Activated CD4-positive, alpha-beta memory T cell treated with anti-CD3 and anti-CD28 coated beads for 36 hours (primary cell): ENCODE measurements at regions not wholly inside any gene's neighbourhood (a gene's known extent, or its start where the extent isn't known, plus 50 kb on each side); places are given as distances from the start of the nearest gene placed in this dataset.
"Not testable (repeated sequence)": the region's sequence is repeated elsewhere in the genome, so short reads cannot be mapped to it uniquely, and the experiment has no call there.

Experiments
- CTCF ChIA-PET: fragments of 350-600 bp; sonication (Branson Sonifier 250); formaldehyde crosslinking; loops from one replicate; lab custom pipeline; 2021; ENCODE audit warnings: antibody characterized with exemption, inconsistent platforms; lab: Charles Lee
- POLR2A ChIA-PET: fragments of 350-600 bp; sonication (Branson Sonifier 250); formaldehyde crosslinking; loops from one replicate; lab custom pipeline; 2021; ENCODE audit warnings: antibody characterized with exemption; lab: Charles Lee
- DNase-seq: peaks from one replicate; pipeline ENCODE4 v3.0.0-alpha.2; 2020
- H3K27ac Mint-ChIP-seq: one replicate; pipeline ENCODE4 v1.8.0; 2021; ENCODE audit warnings: mixed read lengths
- H3K27me3 Mint-ChIP-seq: one replicate; pipeline ENCODE4 v1.8.0; 2021; ENCODE audit warnings: mixed read lengths
- H3K36me3 Mint-ChIP-seq: one replicate; pipeline ENCODE4 v1.8.0; 2021; ENCODE audit warnings: mixed read lengths
- H3K4me1 Mint-ChIP-seq: one replicate; pipeline ENCODE4 v1.8.0; 2021; ENCODE audit warnings: low read depth, mixed read lengths
- H3K4me3 Mint-ChIP-seq: one replicate; pipeline ENCODE4 v1.8.0; 2021; ENCODE audit warnings: mild to moderate bottlenecking, mixed read lengths
- H3K9me3 Mint-ChIP-seq: one replicate; pipeline ENCODE4 v1.8.0; 2021; ENCODE audit warnings: mixed read lengths
- intact Hi-C: fragments of 100-400 bp; cut with micrococcal nuclease; formaldehyde crosslinking; loops from one replicate; pipeline ENCODE4 v1.15.1; 2023

DNA sequence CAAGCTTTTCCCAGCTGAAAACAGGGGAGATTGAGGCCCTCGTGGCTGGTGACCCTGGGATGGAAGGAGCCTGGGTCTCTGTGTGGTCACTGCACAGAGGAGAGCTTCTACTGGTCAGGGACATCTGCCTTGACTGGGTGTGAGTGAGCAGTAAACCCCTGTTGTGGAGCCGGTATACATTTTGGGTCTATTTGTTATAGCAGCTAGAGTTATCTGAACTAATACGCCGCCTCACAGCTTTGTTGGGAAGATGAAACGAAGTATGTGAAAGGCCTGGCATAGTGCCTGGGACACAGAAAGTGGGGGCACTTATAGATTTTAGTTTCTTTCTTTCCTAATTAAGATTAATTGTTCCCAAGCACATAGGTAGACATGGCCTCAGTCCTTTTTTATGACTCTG, 72.2 kb upstream of the HPCAL1 start:
- H3K9me3 Mint-ChIP-seq: peaks cover 6% of the 10 kb centered on the region
- POLR2A ChIA-PET: no interaction called here
- CTCF ChIA-PET: interaction anchor here (1.0 to 2.8 kb wide), 5 partner anchors 9 to 205 kb away, joined by 3 to 9 read pairs (median 5); no protein-coding TSS in a partner anchor
- no peaks in the 10 kb centered on the region for H3K27me3 Mint-ChIP-seq
- H3K36me3 Mint-ChIP-seq: no peaks in the 10 kb centered on the region
- DNase-seq: no peak
- H3K27ac Mint-ChIP-seq: no peak overlapping the region
- no peak overlapping the region for H3K4me3 Mint-ChIP-seq
- intact Hi-C loops: no loop called here
- peaks cover 8% of the 10 kb centered on the region for H3K4me1 Mint-ChIP-seq

DNA sequence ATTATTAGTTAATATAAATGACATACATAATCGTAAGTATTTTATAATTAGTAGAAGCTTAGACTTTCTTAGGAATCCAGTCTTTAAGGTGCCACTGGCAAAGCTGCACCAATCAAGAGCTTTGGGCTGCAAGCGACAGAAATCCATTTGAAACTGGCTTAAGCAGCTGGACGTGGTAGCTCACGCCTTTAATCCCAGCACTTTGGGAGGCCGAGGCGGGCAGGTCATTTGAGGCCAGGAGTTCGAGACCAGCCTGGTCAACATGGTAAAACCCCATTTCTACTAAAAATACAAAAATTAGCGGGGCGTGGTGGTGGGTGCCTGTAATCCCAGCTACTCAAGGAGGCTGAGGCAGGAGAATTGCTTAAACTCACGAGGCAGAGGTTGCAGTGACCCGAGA, 71.8 kb upstream of the HPCAL1 start:
- H3K27me3 Mint-ChIP-seq, H3K4me1 Mint-ChIP-seq, DNase-seq, H3K4me3 Mint-ChIP-seq, POLR2A ChIA-PET, intact Hi-C loops, H3K27ac Mint-ChIP-seq, H3K36me3 Mint-ChIP-seq, H3K9me3 Mint-ChIP-seq: not testable (repeated sequence)
- CTCF ChIA-PET: interaction anchor here (1.0 to 2.8 kb wide), 5 partner anchors 8 to 204 kb away, joined by 3 to 8 read pairs (median 3); no protein-coding TSS in a partner anchor

DNA sequence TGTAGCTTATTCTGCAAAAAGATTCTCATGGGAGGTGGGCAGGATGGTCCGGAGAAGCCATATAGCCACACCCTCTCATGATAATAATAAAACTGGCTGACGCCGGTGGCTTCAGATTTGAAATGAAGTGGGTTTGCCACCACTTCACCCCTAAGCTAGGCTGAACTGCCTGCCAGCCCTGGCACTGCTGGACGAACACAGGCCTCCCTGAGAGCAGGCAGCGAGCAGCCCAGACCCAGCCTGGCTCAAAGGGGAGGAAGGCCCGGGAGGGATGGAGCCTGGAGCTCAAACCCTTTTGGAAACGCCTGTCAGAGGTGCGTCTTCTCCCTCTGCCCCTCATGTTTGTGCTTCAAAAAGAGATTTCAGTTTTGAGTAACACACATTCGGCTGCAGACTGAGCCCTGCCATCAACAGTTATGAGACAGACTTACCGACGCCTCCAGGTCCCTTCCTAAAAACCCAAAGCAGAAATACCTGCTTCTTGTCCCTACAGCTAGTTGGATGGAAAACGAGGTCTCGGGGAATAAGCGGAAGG, 71.1 kb upstream of the HPCAL1 start:
- intact Hi-C loops: no loop called here
- H3K36me3 Mint-ChIP-seq: no peaks in the 10 kb centered on the region
- CTCF ChIA-PET: interaction anchor here (1.0 to 2.8 kb wide), 3 partner anchors 107 to 204 kb away, joined by 3 to 8 read pairs (median 3); no protein-coding TSS in a partner anchor
- H3K9me3 Mint-ChIP-seq: peaks cover 6% of the 10 kb centered on the region
- no peak overlapping the region for H3K27ac Mint-ChIP-seq
- DNase-seq: no peak
- peaks cover 1% of the 10 kb centered on the region for H3K27me3 Mint-ChIP-seq
- POLR2A ChIA-PET: no interaction called here
- no peak overlapping the region for H3K4me3 Mint-ChIP-seq
- H3K4me1 Mint-ChIP-seq: peaks cover 8% of the 10 kb centered on the region

DNA sequence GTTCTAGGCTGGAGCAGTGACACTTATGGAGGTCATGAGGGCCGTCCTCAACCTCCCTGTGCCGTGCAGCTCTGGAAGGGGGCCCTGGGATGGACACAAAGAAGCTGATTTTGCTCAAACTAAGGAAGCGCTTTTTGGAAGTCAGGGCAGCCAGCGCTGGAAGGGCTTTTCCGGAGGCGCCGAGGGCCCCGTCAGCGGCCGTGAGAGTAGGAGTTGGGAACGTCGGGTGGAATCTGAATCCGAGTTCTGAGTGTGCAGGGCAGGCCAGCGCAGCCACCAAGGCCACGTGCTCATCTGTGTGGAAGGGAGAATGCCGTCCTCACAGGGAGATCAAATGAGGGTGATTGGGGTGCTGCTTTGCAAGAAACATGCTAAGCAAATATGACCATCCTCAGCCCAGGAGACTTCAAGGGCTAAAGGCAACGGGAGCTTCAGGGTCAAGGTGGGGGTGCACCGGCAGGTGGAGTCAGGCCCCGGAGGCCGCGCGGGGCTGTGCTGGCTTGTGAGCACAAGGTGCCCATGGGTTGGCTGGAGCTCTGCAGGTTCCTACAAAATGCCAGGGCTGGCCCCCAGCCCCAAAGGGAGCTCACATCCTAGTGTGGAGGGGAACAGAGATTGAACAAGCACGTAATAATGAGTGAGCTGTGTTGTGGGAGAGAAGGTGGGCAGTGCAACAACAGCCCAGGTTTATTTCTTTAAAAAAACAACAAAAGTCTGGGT, 70.4 kb upstream of the HPCAL1 start:
- CTCF ChIA-PET: interaction anchor here (1.3 to 2.8 kb wide), 2 partner anchors 108 to 203 kb away, joined by 3 to 8 read pairs; no protein-coding TSS in a partner anchor
- Mint-ChIP-seq H3K4me3 (no peak overlapping the region), H3K36me3 (no peaks in the 10 kb centered on the region), H3K27me3 (peaks cover 1% of the 10 kb centered on the region), H3K9me3 (peaks cover 6% of the 10 kb centered on the region), H3K4me1 (peaks cover 8% of the 10 kb centered on the region), H3K27ac (no peak overlapping the region)
- intact Hi-C loops: no loop called here
- no peak for DNase-seq
- POLR2A ChIA-PET: no interaction called here

DNA sequence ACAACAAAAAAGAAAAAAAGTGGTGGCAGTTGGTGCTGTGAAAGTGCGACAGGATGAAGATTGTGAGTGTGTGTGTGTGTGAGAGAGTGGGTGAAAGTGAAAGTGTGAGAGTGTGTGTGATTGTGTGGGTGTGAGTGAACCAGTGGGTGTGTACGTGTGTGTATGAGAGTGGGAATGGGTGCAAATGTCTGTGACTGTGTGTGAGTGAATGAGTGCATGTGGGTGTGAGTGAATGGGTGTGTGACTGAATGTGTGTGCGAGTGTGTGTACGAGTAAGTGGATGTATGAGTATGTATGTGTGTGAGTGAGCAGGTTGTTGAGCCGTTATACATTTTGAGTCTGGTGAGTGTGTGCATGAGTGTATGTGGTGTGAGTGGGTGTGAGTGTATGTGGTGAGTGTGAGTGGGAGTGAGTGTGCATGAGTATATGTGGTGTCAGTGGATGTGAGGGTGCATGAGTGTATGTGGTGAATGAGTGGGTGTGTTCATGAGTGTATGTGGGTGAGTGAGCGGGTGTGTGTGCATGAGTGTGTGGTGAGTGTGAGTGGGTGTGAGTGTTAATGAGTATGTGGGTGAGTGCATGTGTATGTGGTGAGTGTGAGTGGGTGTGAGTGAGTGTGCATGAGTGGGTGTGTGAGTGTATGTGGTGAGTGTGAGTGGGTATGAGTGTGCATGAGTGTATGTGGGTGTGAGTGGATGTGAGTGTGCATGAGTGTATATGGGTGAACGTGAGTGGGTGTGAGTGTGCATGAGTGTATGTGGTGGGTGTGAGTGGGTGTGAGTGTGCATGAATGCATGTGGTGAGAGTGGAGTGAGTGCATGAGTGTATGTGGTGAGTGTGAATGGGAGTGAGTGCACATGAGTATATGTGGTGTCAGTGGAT, 69.3 kb upstream of the HPCAL1 start:
- peaks cover 6% of the 10 kb centered on the region for H3K9me3 Mint-ChIP-seq
- intact Hi-C loops: no loop called here
- ChIA-PET POLR2A (no interaction called here), CTCF (interaction anchor here (1.2 kb wide), 1 partner anchor 67 kb away, joined by 3 read pairs; no protein-coding TSS in a partner anchor)
- H3K36me3 Mint-ChIP-seq: no peaks in the 10 kb centered on the region
- DNase-seq: no peak
- no peak overlapping the region for H3K4me3 Mint-ChIP-seq
- peaks cover 8% of the 10 kb centered on the region for H3K4me1 Mint-ChIP-seq
- no peak overlapping the region for H3K27ac Mint-ChIP-seq
- H3K27me3 Mint-ChIP-seq: peaks cover 1% of the 10 kb centered on the region

DNA sequence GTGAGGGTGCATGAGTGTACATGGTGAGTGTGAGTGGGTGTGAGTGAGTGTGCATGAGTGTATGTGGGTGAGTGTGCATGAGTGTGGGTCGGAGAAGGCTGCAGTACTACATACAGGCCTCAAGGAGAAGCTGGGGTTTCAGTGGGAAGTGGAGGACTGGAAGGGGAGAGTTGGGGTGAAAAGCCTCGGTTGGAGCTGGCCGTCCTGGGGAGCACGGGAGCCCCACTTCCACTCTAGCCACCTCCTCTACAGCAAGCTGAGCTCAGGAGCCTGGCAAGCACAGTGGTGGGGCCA, 68.7 kb upstream of the HPCAL1 start:
- no peak for DNase-seq
- H3K4me1 Mint-ChIP-seq: peaks cover 8% of the 10 kb centered on the region
- H3K9me3 Mint-ChIP-seq: peaks cover 6% of the 10 kb centered on the region
- intact Hi-C loops: no loop called here
- H3K36me3 Mint-ChIP-seq: no peaks in the 10 kb centered on the region
- POLR2A ChIA-PET: no interaction called here
- H3K4me3 Mint-ChIP-seq: no peak overlapping the region
- H3K27me3 Mint-ChIP-seq: peaks cover 1% of the 10 kb centered on the region
- CTCF ChIA-PET: interaction anchor here (1.2 kb wide), 1 partner anchor 68 kb away, joined by 3 read pairs; no protein-coding TSS in a partner anchor
- H3K27ac Mint-ChIP-seq: no peak overlapping the region

DNA sequence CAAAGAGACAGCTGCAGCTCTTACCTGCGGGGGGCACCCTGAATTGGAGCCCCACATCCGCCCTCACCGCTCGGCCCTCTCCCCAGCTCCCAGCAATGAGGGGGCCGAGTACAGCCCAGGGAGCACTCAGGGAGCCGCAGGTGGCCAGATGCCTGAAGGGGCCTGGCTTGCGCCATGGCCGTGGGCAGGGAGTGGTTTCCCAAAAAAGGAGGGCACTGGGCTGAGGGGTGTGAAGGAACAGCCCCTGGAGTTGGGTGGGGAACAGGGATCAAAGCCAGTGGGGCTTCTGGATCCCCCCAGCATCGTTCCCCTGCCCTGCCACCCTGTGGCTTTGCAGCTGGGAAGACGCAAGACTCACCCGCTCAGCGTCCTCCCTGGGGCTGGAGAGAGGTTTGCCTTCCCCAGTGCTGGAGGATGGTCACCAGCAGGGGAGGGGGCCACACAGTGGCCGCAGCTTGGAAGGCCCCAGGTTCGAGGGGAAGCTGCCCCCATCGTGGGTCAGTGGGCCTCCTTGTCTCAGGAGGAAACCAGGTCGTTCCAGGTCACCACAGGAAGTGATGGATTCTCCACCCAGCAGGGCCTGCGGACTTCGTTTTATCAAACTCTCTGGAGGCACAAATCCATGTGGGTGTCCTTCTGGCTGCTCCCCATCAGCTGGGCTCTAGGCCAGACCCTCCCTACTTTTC, 68.2 kb upstream of the HPCAL1 start:
- DNase-seq: no peak
- Mint-ChIP-seq H3K4me1 (peaks cover 8% of the 10 kb centered on the region), H3K27ac (no peak overlapping the region), H3K9me3 (peaks cover 6% of the 10 kb centered on the region), H3K4me3 (no peak overlapping the region), H3K27me3 (peaks cover 1% of the 10 kb centered on the region), H3K36me3 (no peaks in the 10 kb centered on the region)
- intact Hi-C loops: no loop called here
- CTCF ChIA-PET: interaction anchor here (1.2 kb wide), 1 partner anchor 69 kb away, joined by 3 read pairs; no protein-coding TSS in a partner anchor
- POLR2A ChIA-PET: no interaction called here

DNA sequence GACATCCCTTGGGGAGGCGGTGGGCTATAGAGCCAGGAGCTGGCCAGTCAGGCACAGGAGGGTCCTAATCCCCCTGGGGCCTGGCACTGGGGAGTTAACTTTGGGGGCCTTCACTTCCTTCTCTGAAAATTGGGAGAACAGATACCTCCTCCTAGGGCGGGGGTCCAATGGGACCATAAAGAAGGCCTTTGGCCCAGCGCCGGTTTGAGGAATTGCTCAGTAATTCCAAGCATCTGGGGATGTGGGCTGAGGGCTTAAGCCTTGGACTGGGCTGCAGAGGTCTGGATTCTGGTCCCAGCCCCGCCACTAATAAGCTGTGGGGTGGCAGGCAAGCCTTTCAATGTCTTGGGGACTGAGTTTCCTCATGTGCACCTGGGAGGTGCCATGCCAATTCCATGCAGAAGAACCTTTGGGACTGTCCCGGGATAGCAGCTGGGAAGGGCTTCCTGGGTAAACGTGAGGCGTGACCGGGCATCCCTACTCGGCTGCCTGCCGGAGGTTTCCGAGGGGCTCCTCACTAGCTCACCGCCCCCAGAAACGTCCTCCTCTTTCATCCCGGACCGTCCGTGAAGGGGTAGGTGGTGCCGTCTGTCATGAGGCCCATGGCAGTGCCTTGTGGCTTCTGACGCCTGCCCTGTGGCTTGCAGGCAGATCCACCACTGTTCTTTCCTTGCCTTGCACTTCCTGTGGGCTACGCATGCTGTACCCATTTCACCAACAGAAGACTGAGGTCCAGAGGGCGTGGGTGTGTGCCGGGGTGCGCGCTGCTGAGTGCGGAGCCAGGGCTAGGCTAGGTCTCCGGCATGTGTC, 67.4 kb upstream of the HPCAL1 start:
- Mint-ChIP-seq H3K36me3 (no peaks in the 10 kb centered on the region), H3K4me1 (peaks cover 8% of the 10 kb centered on the region), H3K27me3 (peaks cover 1% of the 10 kb centered on the region), H3K9me3 (peaks cover 6% of the 10 kb centered on the region), H3K27ac (no peak overlapping the region), H3K4me3 (no peak overlapping the region)
- CTCF ChIA-PET: no interaction called here
- intact Hi-C loops: no loop called here
- DNase-seq: no peak
- POLR2A ChIA-PET: no interaction called here

DNA sequence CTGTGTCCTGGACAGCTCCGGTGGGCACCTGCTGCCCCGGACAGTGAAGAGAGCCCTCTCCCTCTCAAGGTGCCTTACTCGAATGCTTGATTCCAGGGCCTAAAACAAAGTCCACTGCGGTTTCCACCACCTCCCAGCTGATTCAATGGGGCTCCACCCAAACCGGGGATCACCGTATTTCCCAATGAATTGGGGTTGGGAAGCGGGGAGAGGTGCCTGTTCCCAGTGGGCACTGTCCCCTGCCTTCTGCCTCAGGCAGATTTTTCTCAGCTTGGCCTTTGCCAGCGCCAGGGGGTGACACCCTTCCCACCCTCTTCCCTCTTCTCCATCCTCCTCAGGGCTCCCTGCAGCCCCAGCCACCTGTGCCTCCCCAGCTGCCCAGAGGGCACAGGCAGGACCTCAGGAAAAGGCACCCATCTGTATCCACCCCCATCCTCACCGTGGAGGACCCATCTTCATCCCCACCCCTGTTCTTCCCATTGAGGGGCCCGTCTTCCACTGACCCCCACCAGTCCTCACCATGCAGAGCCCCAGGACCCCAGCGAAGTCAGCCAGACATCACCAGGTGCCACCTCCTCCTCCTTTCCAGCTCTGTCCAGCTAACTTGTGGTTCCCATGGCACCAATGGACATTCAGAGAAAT, 66.7 kb upstream of the HPCAL1 start:
- ChIA-PET CTCF (no interaction called here), POLR2A (no interaction called here)
- H3K4me1 Mint-ChIP-seq: peaks cover 8% of the 10 kb centered on the region
- no peak overlapping the region for H3K4me3 Mint-ChIP-seq
- H3K36me3 Mint-ChIP-seq: no peaks in the 10 kb centered on the region
- H3K27me3 Mint-ChIP-seq: peaks cover 1% of the 10 kb centered on the region
- no peak overlapping the region for H3K27ac Mint-ChIP-seq
- peaks cover 6% of the 10 kb centered on the region for H3K9me3 Mint-ChIP-seq
- DNase-seq: no peak
- intact Hi-C loops: no loop called here

DNA sequence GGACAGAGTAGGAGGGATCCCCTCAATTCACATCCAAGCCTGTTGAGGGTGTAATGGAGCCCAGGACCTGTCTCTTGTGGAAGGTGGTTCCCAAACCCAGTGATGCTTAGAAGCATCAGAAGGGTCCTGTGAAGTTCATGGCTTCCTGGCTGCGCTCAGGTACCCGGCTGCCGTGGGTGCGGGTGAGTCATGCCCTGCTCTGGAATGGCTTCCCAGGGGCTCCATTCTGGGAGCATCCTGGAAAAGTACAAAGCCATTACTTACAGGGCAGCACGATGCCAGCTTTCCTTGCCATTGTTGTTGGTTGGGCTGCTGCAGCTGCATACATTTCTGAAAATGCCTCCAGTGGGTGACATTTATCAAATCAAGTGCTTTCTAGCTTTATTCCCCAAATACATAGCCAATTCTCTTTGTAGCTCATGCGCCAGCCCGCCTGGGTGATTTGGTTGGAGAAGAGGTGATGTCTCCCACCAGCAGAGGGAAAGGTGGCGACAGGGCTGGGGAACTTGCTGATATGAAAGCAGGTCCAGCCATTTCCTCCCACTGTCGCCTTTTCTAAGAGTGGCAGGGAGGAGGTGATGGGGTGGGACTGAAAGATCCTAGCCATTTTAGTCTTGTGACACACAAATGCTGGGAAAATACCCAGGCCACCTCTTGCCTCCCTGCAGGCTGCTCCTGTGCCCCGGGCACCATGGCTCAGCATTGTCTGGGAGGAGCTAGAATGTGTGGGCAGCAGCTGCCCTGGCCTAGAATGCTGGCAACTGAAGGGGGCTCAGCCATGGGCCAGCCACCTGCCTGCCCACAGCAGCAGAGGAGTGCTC, 65.9 kb upstream of the HPCAL1 start:
- Mint-ChIP-seq H3K9me3 (peaks cover 6% of the 10 kb centered on the region), H3K4me1 (peaks cover 8% of the 10 kb centered on the region), H3K4me3 (no peak overlapping the region), H3K27ac (no peak overlapping the region), H3K36me3 (no peaks in the 10 kb centered on the region), H3K27me3 (peaks cover 1% of the 10 kb centered on the region)
- ChIA-PET CTCF (interaction anchor here (1.0 kb wide), 1 partner anchor 172 kb away, joined by 4 read pairs; no protein-coding TSS in a partner anchor), POLR2A (no interaction called here)
- intact Hi-C loops: no loop called here
- no peak for DNase-seq
